VCaP (cell line): ENCODE measurements at regions not wholly inside any gene's neighbourhood (a gene's known extent, or its start where the extent isn't known, plus 50 kb on each side); places are given as distances from the start of the nearest gene placed in this dataset.

ENCODE experiments used
- H3K27ac ChIP-seq: fragments of 450-650 bp; 2 replicates; pipeline ENCODE4 v1.5.1; 2017
- CTCF ChIP-seq: fragments of 450-650 bp; conservative IDR thresholded peaks from 2 replicates; pipeline ENCODE4 v1.5.1; 2017; ENCODE audit warnings: mild to moderate bottlenecking, moderate library complexity

GRCh38 chr2:145827235-145827634 is 1307.3 kb upstream of the ZEB2 start:
- no peak overlapping the region for H3K27ac ChIP-seq
- no peak for TF ChIP-seq CTCF

GRCh38 chr2:145824384-145824783 is 1304.5 kb upstream of the ZEB2 start:
- no peak for TF ChIP-seq CTCF
- no peak overlapping the region for H3K27ac ChIP-seq

GRCh38 chr2:145822892-145823534 is 1303.1 kb upstream of the ZEB2 start:
- TF ChIP-seq CTCF: no peak
- H3K27ac ChIP-seq: no peak overlapping the region

- TF ChIP-seq CTCF: no peak
- H3K27ac ChIP-seq: no peak overlapping the region
Observed at GRCh38 chr2:145820651-145821050, 1300.7 kb upstream of the ZEB2 start.

- H3K27ac ChIP-seq: no peak overlapping the region
- TF ChIP-seq CTCF: no peak
Observed at GRCh38 chr2:145818890-145819504, 1299.1 kb upstream of the ZEB2 start.

- no peak for TF ChIP-seq CTCF
- H3K27ac ChIP-seq: no peak overlapping the region
Observed at GRCh38 chr2:145815933-145816332, 1296.0 kb upstream of the ZEB2 start.

- no peak for TF ChIP-seq CTCF
- no peak overlapping the region for H3K27ac ChIP-seq
Observed at GRCh38 chr2:145813481-145813880, 1293.6 kb upstream of the ZEB2 start.
